Ovary (tissue), 7 donors: ENCODE measurements at regions not wholly inside any gene's neighbourhood (a gene's known extent, or its start where the extent isn't known, plus 50 kb on each side); places are given as distances from the start of the nearest gene placed in this dataset.

Source experiments
- DNase-seq, 5 donors: peaks; one replicate each; pipeline ENCODE4 v3.0.0-alpha.2; 2019 to 2020
- H3K27ac ChIP-seq, 2 donors: fragments of 200-600 bp; one replicate each; pipeline versions ENCODE4 v1.5.1 to v1.8.0; 2019 to 2022
- H3K27me3 ChIP-seq: fragments of 200-600 bp; one replicate; pipeline ENCODE4 v1.8.0; 2022
- H3K36me3 ChIP-seq: fragments of 200-600 bp; sonication (generic); one replicate; pipeline ENCODE4 v1.5.1; 2019
- H3K4me1 ChIP-seq: one replicate; pipeline ENCODE4 v1.8.1; 2013; ENCODE audit warnings: mild to moderate bottlenecking, moderate library complexity; ENCODE audit not compliant: insufficient read depth
- H3K4me3 ChIP-seq: fragments of 200-600 bp; sonication (generic); one replicate; pipeline ENCODE4 v1.5.1; 2017
- H3K9me3 ChIP-seq, 2 donors: fragments of 200-600 bp in 1 of 2; sonication (generic) in 1 of 2; one replicate each; pipeline versions ENCODE4 v1.5.1 to v1.8.1; 2013 to 2019; ENCODE audit warnings: mild to moderate bottlenecking in 1 of 2, moderate library complexity in 1 of 2
- EP300 ChIP-seq: sonication (generic); formaldehyde crosslinking; IDR thresholded peaks from one replicate; pipeline ENCODE4 v1.6.1; 2017; ENCODE audit warnings: antibody characterized with exemption
- POLR2A ChIP-seq: fragments of 450-650 bp; IDR thresholded peaks from one replicate; pipeline ENCODE4 v1.6.1; 2017; ENCODE audit warnings: antibody characterized with exemption, mild to moderate bottlenecking, moderate library complexity
- WGBS, 3 donors: extraction: QIAGEN DNeasy Blood & Tissue Kit in 1 of 3; methylation state at CpG; one replicate each; pipeline versions ENCODE4 v1.1.5 to v1.1.7; 2013 to 2017; 5-methylcytosine and 5-hydroxymethylcytosine counted together
- intact Hi-C, 4 donors: fragments of 100-400 bp; cut with DNase I; formaldehyde crosslinking; loops; one replicate each; pipeline versions ENCODE4 v1.11.0 to v1.15.1; 2022 to 2023
- TF ChIP-seq, protein P1 (sequence below), 3 donors: fragments of 450-650 bp in 2 of 3; fragments of 200-600 bp in 1 of 3; IDR thresholded peaks; one replicate each; pipeline versions ENCODE4 v1.5.1 to v1.8.0; 2016 to 2022; ENCODE audit warnings: antibody characterized with exemption in 3 of 3, mild to moderate bottlenecking in 1 of 3
- donor health status: DM: no; HTN: no; CAD: no; lungs with moderate emphysema.
- donor health status: DM: no; HTN: no; CAD: no.
- donor health status: Bipolar disorder and iron deficiency.
- donor health status: DM: no; HTN: no; CAD: no.
- donor health status: DM: yes; HTN: yes; CAD: no.

DNA sequence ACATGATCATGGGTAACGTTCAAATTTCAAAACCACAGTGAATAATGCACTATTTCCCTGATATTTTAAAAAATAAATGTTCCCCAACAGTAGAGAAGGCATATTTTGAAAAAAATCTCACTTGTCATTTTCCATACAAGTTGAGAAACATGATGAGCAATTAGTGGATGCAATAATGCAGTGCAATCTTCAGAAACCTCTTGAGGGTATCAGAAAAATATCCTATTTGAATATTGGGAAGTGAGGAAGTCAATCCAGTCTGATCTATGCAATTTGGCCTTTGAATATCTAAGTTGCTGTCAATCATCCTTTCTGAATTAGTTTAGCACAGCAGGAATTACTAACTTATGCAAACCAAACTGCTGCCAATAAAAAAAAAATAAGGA lies 776.8 kb downstream of the PCDH18 start:
- Histone ChIP-seq H3K4me1 (no peaks in the 10 kb centered on the region), H3K36me3 (no peaks in the 10 kb centered on the region), H3K4me3 (no peak overlapping the region), H3K9me3 (no peaks in the 10 kb centered on the region), H3K27ac (no peak overlapping the region), H3K27me3 (no peaks in the 10 kb centered on the region)
- no peak for DNase-seq
- no peak for TF ChIP-seq EP300
- TF ChIP-seq POLR2A: no peak
- TF ChIP-seq, protein P1, sequence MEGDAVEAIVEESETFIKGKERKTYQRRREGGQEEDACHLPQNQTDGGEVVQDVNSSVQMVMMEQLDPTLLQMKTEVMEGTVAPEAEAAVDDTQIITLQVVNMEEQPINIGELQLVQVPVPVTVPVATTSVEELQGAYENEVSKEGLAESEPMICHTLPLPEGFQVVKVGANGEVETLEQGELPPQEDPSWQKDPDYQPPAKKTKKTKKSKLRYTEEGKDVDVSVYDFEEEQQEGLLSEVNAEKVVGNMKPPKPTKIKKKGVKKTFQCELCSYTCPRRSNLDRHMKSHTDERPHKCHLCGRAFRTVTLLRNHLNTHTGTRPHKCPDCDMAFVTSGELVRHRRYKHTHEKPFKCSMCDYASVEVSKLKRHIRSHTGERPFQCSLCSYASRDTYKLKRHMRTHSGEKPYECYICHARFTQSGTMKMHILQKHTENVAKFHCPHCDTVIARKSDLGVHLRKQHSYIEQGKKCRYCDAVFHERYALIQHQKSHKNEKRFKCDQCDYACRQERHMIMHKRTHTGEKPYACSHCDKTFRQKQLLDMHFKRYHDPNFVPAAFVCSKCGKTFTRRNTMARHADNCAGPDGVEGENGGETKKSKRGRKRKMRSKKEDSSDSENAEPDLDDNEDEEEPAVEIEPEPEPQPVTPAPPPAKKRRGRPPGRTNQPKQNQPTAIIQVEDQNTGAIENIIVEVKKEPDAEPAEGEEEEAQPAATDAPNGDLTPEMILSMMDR (IDR thresholded peaks at IDR 0.05): no peak
- 43 to 61% (median 45%) methylated on average over 1 of the region's 1 CpG for WGBS, 3 donors
- intact Hi-C loops: no loop called here

DNA sequence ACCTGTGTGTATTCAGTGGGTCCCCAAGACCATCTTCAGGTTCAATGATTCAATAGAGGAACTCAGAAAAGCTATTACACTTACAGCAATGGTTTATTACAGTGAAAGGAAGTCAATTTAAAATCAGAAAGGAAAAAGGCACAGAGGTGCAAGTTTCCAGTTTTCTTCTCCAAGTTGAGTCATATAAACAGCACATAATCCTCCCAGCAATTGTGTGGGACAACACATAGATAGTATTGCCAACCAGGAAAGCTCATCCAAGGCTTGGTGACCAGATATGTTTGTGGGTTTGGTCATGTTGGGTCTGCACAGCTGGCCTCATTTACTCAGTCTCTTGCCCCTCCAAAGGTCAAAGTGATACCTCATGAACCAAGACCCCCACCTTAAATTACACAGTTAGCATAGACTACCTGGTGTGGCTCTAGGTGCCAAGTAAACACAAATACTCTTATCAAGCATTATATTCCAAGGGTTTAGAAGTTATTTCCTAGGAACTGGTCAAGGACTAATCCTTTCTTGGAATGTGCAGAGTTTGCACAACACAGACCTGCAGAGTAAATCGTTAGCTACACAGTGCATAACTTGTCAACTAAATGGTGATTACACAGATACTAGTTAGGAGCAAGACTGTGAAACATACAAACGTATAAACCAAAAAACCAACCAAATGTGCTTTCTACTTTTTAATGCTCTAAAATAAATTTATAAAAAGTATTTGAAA lies 777.3 kb downstream of the PCDH18 start:
- no peaks in the 10 kb centered on the region for H3K4me1 ChIP-seq
- intact Hi-C loops: no loop called here
- no peak overlapping the region for H3K4me3 ChIP-seq
- H3K9me3 ChIP-seq: no peaks in the 10 kb centered on the region
- 34 to 49% (median 39%) methylated on average over 2 of the region's 2 CpGs for WGBS, 3 donors
- no peak for DNase-seq
- H3K27ac ChIP-seq: no peak overlapping the region
- no peaks in the 10 kb centered on the region for H3K36me3 ChIP-seq
- H3K27me3 ChIP-seq: no peaks in the 10 kb centered on the region
- TF ChIP-seq, protein P1 (IDR thresholded peaks at IDR 0.05): no peak
- TF ChIP-seq EP300 (no peak), POLR2A (no peak)

DNA sequence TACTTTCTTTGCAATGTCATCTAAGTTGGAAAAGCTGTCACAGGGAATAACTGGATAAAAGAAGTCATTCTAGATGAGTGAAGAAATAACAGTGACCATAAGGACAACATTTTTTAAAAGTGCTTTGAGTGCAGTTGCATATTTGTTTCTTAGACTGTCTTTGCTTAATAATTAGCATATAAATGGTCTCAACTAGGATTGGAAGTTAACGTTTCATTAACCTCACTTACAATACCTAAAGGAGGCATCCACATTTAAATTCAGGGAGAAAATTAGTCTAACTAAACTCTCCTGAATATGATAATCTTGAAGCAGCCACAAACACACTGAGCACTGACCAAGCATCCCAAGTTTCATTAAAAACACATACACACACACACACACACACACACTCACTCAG lies 780.7 kb downstream of the PCDH18 start:
- intact Hi-C loops: no loop called here
- H3K4me3 ChIP-seq: no peak overlapping the region
- no peaks in the 10 kb centered on the region for H3K4me1 ChIP-seq
- H3K9me3 ChIP-seq: no peaks in the 10 kb centered on the region
- 45 to 50% (median 49%) methylated on average over 1 of the region's 1 CpG for WGBS, 3 donors
- H3K27me3 ChIP-seq: no peaks in the 10 kb centered on the region
- H3K27ac ChIP-seq: no peak overlapping the region
- TF ChIP-seq EP300 (no peak), POLR2A (no peak)
- TF ChIP-seq, protein P1 (IDR thresholded peaks at IDR 0.05): no peak
- no peaks in the 10 kb centered on the region for H3K36me3 ChIP-seq
- no peak for DNase-seq

DNA sequence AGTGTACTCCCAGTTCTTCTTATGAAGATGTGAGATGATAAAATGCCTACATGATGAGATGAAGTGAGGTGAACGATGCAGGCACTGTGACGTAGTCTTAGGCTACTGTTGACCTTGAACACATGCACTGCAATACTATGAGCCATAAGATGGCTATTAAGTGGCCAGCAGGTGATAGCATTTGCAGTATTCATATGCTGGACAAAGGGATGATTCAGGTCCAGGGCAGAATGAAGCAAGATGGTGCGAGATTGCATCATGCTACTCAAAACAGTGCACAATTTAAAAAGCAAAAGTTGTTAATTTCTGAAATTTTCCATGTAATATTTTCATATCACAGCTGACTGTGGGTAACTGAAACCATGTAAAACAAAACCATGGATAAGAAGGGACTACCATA lies 781.4 kb downstream of the PCDH18 start:
- H3K9me3 ChIP-seq: no peaks in the 10 kb centered on the region
- no peaks in the 10 kb centered on the region for H3K36me3 ChIP-seq
- no peak for DNase-seq
- no peak overlapping the region for H3K4me3 ChIP-seq
- no peaks in the 10 kb centered on the region for H3K27me3 ChIP-seq
- 59 to 71% (median 65%) methylated on average over 3 of the region's 3 CpGs for WGBS, 3 donors
- H3K4me1 ChIP-seq: no peaks in the 10 kb centered on the region
- intact Hi-C loops: no loop called here
- no peak overlapping the region for H3K27ac ChIP-seq
- TF ChIP-seq POLR2A (no peak), EP300 (no peak)
- TF ChIP-seq, protein P1 (IDR thresholded peaks at IDR 0.05): no peak
